ENCODE measurements at regions not wholly inside any gene's neighbourhood (a gene's known extent, or its start where the extent isn't known, plus 50 kb on each side); places are given as distances from the start of the nearest gene placed in this dataset.
"Not testable (repeated sequence)": the region's sequence is repeated elsewhere in the genome, so short reads cannot be mapped to it uniquely, and the experiment has no call there.

- no peak for TF ChIP-seq JUND (IDR thresholded peaks at IDR 0.05; ENCODE audit: low read depth)
- in situ Hi-C loops (cut with HindIII; ENCODE audit: low pct_unique_long_range_greater_than_20kb, low sequenced_read_pairs), result no loop called here
- no peak for DNase-seq (ENCODE audit: low read depth in 1 of 2, low spot score in 1 of 2)
Measured at GRCh38 chr22:47406180-47406834, 643.9 kb downstream of the TBC1D22A start.

GRCh38 chr22:47405222-47405621 lies 642.8 kb downstream of the TBC1D22A start:
- DNase-seq (ENCODE audit: low read depth in 1 of 2, low spot score in 1 of 2); in situ Hi-C loops (cut with HindIII; ENCODE audit: low pct_unique_long_range_greater_than_20kb, low sequenced_read_pairs): not testable (repeated sequence)

- TF ChIP-seq JUND (IDR thresholded peaks at IDR 0.05; ENCODE audit: low read depth), result no peak
- in situ Hi-C loops (cut with HindIII; ENCODE audit: low pct_unique_long_range_greater_than_20kb, low sequenced_read_pairs), result no loop called here
- no peak for DNase-seq (ENCODE audit: low read depth in 1 of 2, low spot score in 1 of 2)
Measured at GRCh38 chr22:47402876-47403525, 640.6 kb downstream of the TBC1D22A start.

- in situ Hi-C loops (cut with HindIII; ENCODE audit: low pct_unique_long_range_greater_than_20kb, low sequenced_read_pairs), result no loop called here
- TF ChIP-seq JUND (IDR thresholded peaks at IDR 0.05; ENCODE audit: low read depth), result no peak
- no peak for DNase-seq (ENCODE audit: low read depth in 1 of 2, low spot score in 1 of 2)
Measured at GRCh38 chr22:47401976-47402770, 639.7 kb downstream of the TBC1D22A start.

- in situ Hi-C loops (cut with HindIII; ENCODE audit: low pct_unique_long_range_greater_than_20kb, low sequenced_read_pairs), result no loop called here
- DNase-seq (ENCODE audit: low read depth in 1 of 2, low spot score in 1 of 2), result no peak
- no peak for TF ChIP-seq JUND (IDR thresholded peaks at IDR 0.05; ENCODE audit: low read depth)
Measured at GRCh38 chr22:47401592-47401898, 639.1 kb downstream of the TBC1D22A start.

- in situ Hi-C loops (cut with HindIII; ENCODE audit: low pct_unique_long_range_greater_than_20kb, low sequenced_read_pairs), result no loop called here
- no peak for TF ChIP-seq JUND (IDR thresholded peaks at IDR 0.05; ENCODE audit: low read depth)
- DNase-seq (ENCODE audit: low read depth in 1 of 2, low spot score in 1 of 2), result no peak
Measured at GRCh38 chr22:47400701-47401591, 638.5 kb downstream of the TBC1D22A start.

- in situ Hi-C loops (cut with HindIII; ENCODE audit: low pct_unique_long_range_greater_than_20kb, low sequenced_read_pairs); DNase-seq (ENCODE audit: low read depth in 1 of 2, low spot score in 1 of 2): not testable (repeated sequence)
Measured at GRCh38 chr22:47400131-47400530, 637.7 kb downstream of the TBC1D22A start.

- in situ Hi-C loops (cut with HindIII; ENCODE audit: low pct_unique_long_range_greater_than_20kb, low sequenced_read_pairs), result no loop called here
- no peak for DNase-seq (ENCODE audit: low read depth in 1 of 2, low spot score in 1 of 2)
- no peak for TF ChIP-seq JUND (IDR thresholded peaks at IDR 0.05; ENCODE audit: low read depth)
Measured at GRCh38 chr22:47398921-47399790, 636.7 kb downstream of the TBC1D22A start.

GRCh38 chr22:47398491-47398890 lies 636.0 kb downstream of the TBC1D22A start:
- DNase-seq (ENCODE audit: low read depth in 1 of 2, low spot score in 1 of 2), result no peak
- in situ Hi-C loops (cut with HindIII; ENCODE audit: low pct_unique_long_range_greater_than_20kb, low sequenced_read_pairs), result no loop called here
- no peak for TF ChIP-seq JUND (IDR thresholded peaks at IDR 0.05; ENCODE audit: low read depth)

GRCh38 chr22:47397673-47398072 lies 635.2 kb downstream of the TBC1D22A start:
- no peak for DNase-seq (ENCODE audit: low read depth in 1 of 2, low spot score in 1 of 2)
- in situ Hi-C loops (cut with HindIII; ENCODE audit: low pct_unique_long_range_greater_than_20kb, low sequenced_read_pairs), result no loop called here
- TF ChIP-seq JUND (IDR thresholded peaks at IDR 0.05; ENCODE audit: low read depth), result no peak

- TF ChIP-seq JUND (IDR thresholded peaks at IDR 0.05; ENCODE audit: low read depth), result no peak
- DNase-seq (ENCODE audit: low read depth in 1 of 2, low spot score in 1 of 2), result no peak
- in situ Hi-C loops (cut with HindIII; ENCODE audit: low pct_unique_long_range_greater_than_20kb, low sequenced_read_pairs), result no loop called here
Measured at GRCh38 chr22:47396515-47396914, 634.1 kb downstream of the TBC1D22A start.

GRCh38 chr22:47396105-47396504 lies 633.7 kb downstream of the TBC1D22A start:
- in situ Hi-C loops (cut with HindIII; ENCODE audit: low pct_unique_long_range_greater_than_20kb, low sequenced_read_pairs), result no loop called here
- DNase-seq (ENCODE audit: low read depth in 1 of 2, low spot score in 1 of 2), result no peak
- no peak for TF ChIP-seq JUND (IDR thresholded peaks at IDR 0.05; ENCODE audit: low read depth)
